NCI-H146 treated with DMSO at 0.1 percent for 48 hours (cell line): ENCODE measurements at regions not wholly inside any gene's neighbourhood (a gene's known extent, or its start where the extent isn't known, plus 50 kb on each side); places are given as distances from the start of the nearest gene placed in this dataset.
"Not testable (repeated sequence)": the region's sequence is repeated elsewhere in the genome, so short reads cannot be mapped to it uniquely, and the experiment has no call there.

Source experiments
- DNase-seq: peaks from one replicate; lab custom pipeline; 2025; ENCODE audit not compliant: unreplicated experiment; lab: John Stamatoyannopoulos, UW

DNA sequence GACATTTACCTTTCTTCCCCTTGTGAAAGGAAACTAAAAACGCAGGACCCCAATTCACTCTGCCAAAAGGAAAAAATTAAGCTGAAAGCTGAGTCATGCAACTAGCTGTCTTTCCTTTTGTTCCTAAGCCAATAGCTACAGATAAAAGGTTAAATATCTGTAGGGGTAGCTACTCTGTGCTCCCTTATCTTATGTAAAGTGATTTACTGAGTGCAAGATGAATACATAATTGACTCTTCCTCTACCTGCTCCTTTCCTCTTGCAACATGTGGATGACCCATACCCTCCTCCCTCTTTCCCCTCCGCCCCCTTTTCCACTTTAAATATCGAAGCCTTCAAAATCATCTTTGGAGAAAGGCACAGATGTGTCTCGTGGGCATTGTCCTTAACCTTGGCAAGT is 68.0 kb upstream of the ZNF157 start:
- DNase-seq = no peak

DNA sequence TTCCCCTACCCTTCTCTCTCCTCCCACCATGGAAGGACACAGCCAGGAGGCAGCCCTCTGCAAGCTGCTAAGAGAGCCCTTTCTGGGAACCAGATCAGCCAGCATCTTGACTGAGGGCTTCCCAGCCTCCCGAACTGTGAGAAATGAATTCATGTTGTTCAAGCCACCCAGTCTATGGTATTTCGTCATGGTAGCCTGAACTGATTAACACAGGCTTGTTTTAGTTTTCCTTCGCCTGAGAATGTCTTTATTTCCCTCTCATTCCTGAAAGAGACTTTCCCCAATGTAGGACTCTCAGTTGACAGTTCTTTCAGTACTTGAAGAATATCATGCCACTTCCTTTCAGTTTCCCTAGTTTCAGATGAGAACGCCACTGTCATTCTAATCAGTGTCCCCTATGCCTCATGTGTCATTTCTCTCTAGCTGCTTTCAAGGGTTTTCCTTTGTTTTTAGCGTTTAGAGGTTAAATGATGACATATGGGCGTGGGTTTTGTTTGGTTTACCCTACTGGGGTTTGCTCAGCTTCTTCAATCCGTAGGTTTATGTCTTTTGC is 63.8 kb upstream of the ZNF157 start:
- not testable (repeated sequence) for DNase-seq

DNA sequence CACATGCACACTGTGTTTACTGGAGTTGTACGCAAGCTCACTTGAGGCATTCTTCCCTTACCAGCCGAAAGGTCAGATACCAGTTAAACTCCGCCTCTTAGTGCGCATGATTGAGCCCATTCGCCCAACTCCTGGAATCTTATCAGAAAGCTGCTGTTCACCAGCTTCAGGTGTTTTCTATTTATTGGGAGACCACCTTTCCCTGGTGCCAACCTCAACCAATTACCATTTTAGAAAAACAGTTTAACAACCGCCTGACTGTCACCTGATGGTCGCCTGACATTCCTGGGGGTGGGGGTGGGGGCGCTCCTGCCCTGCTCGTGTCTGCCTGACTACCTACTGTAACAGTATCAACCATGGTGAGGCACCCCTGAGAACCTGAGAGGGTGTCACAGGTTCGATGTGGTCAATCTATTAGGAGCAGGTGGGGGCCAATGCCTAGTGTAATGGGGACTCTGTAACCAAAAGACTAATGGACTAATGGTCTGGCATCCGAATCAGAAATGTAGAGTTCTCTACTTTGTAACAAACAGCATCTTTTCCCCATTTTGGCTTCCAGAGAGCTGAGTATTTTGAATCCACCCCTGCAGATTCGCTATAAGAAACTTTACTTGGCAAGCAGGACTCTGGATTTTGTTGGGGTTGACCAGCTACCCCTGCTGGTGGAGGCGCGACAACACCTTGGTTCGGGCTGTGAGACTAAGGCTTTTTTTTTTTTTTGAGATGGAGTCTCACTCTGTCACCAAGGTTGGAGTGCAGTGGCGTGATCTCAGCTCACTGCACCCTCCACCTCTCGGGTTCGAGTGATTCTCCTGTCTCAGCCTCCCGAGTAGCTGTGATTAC is 58.2 kb upstream of the ZNF157 start:
- DNase-seq = peak; percentile 49

DNA sequence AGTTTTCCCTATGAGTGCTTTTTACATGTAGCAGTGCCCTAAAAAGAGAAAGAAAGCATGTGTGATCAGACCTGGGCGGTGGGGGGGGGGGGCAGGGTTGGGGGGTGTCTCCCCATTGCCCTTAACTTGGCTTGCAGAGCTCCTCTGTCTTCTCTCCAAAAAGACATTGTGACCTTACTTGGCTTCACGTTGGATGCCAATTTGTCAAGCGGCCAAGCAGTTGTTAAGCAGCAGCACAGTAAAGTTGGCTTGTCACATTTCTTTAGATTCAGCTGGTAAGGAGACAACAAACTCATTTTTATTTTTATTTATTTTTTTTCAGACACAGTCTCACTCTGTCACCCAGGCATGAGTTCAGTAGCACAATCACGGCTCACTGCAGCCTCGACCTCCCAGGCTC is 57.3 kb upstream of the ZNF157 start:
- DNase-seq = no peak

DNA sequence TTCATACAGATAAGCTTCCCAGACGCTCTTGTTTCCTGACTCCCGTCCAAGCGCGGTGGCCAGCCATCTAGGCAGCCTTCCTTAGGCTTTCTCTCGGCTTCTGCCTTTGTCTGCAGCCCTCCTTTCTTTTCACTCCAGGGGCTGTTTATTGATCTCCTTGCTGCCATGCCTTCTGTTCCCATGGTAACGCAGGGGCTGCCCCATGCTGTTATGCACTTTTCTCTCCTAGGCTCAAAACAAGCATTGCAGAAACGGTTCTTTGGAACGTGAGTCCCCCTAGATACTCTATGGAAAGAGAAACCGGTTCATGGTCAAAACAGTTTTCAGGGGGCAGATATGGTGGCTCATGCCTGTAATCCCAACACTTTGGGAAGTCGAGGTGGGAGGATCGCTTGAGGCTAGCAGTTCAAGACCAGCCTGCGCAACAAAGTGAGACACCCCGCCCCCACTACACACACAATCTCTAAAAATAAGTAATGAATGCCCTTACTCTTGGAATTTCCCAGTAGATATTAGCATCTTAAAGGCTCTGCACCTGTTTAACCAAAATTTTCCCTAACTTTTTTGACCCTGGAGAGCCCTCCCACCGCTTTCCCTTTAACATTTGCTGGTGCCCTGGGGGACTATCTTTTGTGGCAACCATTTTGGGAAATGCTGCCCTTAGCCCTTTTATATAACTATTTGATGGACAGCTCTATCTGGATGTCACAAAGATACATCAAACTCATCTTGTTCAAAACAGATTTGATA is 53.9 kb upstream of the ZNF157 start:
- DNase-seq = peak; percentile 83
